HEK293 (cell line): ENCODE measurements at regions not wholly inside any gene's neighbourhood (a gene's known extent, or its start where the extent isn't known, plus 50 kb on each side); places are given as distances from the start of the nearest gene placed in this dataset.

ENCODE experiments used
- CTCF ChIA-PET: fragments of 350-600 bp; formaldehyde crosslinking; extraction: SDS; loops from one replicate; lab custom pipeline; 2021; ENCODE audit warnings: antibody characterized with exemption; lab: Yijun Ruan, JAX
- POLR2A ChIA-PET: fragments of 300-600 bp; formaldehyde crosslinking; extraction: SDS; loops from one replicate; lab custom pipeline; 2020; ENCODE audit warnings: antibody characterized with exemption, inconsistent platforms; lab: Yijun Ruan, JAX
- H3K27ac ChIP-seq: fragments of 200-500 bp; sonication (Bioruptor generic); 2 replicates; pipeline ENCODE4 v1.5.1; 2014; ENCODE audit warnings: low read depth, low read length, control low read depth, inconsistent platforms; ENCODE audit errors: extremely low read depth
- H3K36me3 ChIP-seq, 2 experiments: fragments of 200-500 bp in 1 of 2; sonication (Bioruptor generic) in 1 of 2; 1 replicate in 1 of 2; 2 replicates in 1 of 2; pipeline ENCODE4 v1.5.1; 2014 to 2017; ENCODE audit warnings: inconsistent platforms in 2 of 2, low read length in 2 of 2; ENCODE audit not compliant: control insufficient read depth in 2 of 2, insufficient read depth in 1 of 2
- H3K4me1 ChIP-seq: fragments of 200-500 bp; sonication (Bioruptor generic); 2 replicates; pipeline ENCODE4 v1.5.1; 2014; ENCODE audit warnings: mild to moderate bottlenecking, low read length, inconsistent platforms; ENCODE audit not compliant: control insufficient read depth, insufficient read depth
- H3K4me3 ChIP-seq: 2 replicates; pipeline ENCODE4 v1.5.1; 2011; ENCODE audit warnings: low read depth, mild to moderate bottlenecking, control low read depth, low read length, moderate library complexity
- H3K9me3 ChIP-seq: fragments of 200-500 bp; sonication (Bioruptor generic); 2 replicates; pipeline ENCODE4 v1.5.1; 2014; ENCODE audit warnings: low read depth, low read length, inconsistent platforms; ENCODE audit not compliant: control insufficient read depth, insufficient read depth
- BCL11B ChIP-seq: fragments of 450-650 bp; formaldehyde crosslinking; IDR thresholded peaks from 2 replicates; pipeline ENCODE4 v1.5.1; 2016; ENCODE audit warnings: low read depth, missing biosample characterization, missing genetic modification characterization
- GLI4 ChIP-seq: fragments of 450-650 bp; formaldehyde crosslinking; IDR thresholded peaks from 2 replicates; pipeline ENCODE4 v1.5.1; 2016; ENCODE audit warnings: missing biosample characterization, missing genetic modification characterization
- MYNN ChIP-seq: fragments of 450-650 bp; formaldehyde crosslinking; IDR thresholded peaks from 2 replicates; pipeline ENCODE4 v1.5.1; 2016; ENCODE audit warnings: missing biosample characterization, missing genetic modification characterization, borderline replicate concordance
- SP7 ChIP-seq: fragments of 450-650 bp; formaldehyde crosslinking; IDR thresholded peaks from 2 replicates; pipeline ENCODE4 v1.5.1; 2016; ENCODE audit warnings: missing biosample characterization, missing genetic modification characterization
- ZBTB11 ChIP-seq: fragments of 450-650 bp; formaldehyde crosslinking; conservative IDR thresholded peaks from 2 replicates; pipeline ENCODE4 v1.5.1; 2016; ENCODE audit warnings: low read depth, missing biosample characterization, missing genetic modification characterization
- ZEB2 ChIP-seq: fragments of 450-650 bp; formaldehyde crosslinking; IDR thresholded peaks from 2 replicates; pipeline ENCODE4 v1.5.1; 2016; ENCODE audit warnings: missing biosample characterization, missing genetic modification characterization
- ZFP41 ChIP-seq: fragments of 450-650 bp; formaldehyde crosslinking; IDR thresholded peaks from 2 replicates; pipeline ENCODE4 v1.5.1; 2016; ENCODE audit warnings: missing biosample characterization, missing genetic modification characterization, borderline replicate concordance
- ZNF121 ChIP-seq: fragments of 450-650 bp; formaldehyde crosslinking; IDR thresholded peaks from 2 replicates; pipeline ENCODE4 v1.5.1; 2016; ENCODE audit warnings: missing biosample characterization, missing genetic modification characterization
- ZNF132 ChIP-seq: fragments of 450-650 bp; formaldehyde crosslinking; IDR thresholded peaks from 2 replicates; pipeline ENCODE4 v1.5.1; 2017; ENCODE audit warnings: missing biosample characterization, missing genetic modification characterization, borderline replicate concordance
- ZNF280D ChIP-seq: fragments of 450-650 bp; formaldehyde crosslinking; IDR thresholded peaks from 2 replicates; pipeline ENCODE4 v1.5.1; 2016; ENCODE audit warnings: missing biosample characterization, missing genetic modification characterization
- ZNF394 ChIP-seq: fragments of 450-650 bp; formaldehyde crosslinking; IDR thresholded peaks from 2 replicates; pipeline ENCODE4 v1.5.1; 2016; ENCODE audit warnings: missing biosample characterization, missing genetic modification characterization, mild to moderate bottlenecking, moderate library complexity, borderline replicate concordance
- ZNF398 ChIP-seq: fragments of 450-650 bp; formaldehyde crosslinking; IDR thresholded peaks from 2 replicates; pipeline ENCODE4 v1.5.1; 2017; ENCODE audit warnings: missing biosample characterization, missing genetic modification characterization
- ZNF571 ChIP-seq: fragments of 450-650 bp; formaldehyde crosslinking; IDR thresholded peaks from 2 replicates; pipeline ENCODE4 v1.5.0; 2017; ENCODE audit warnings: missing biosample characterization, missing genetic modification characterization
- ZNF621 ChIP-seq: fragments of 450-650 bp; formaldehyde crosslinking; IDR thresholded peaks from 2 replicates; pipeline ENCODE4 v1.5.1; 2017; ENCODE audit warnings: missing biosample characterization, missing genetic modification characterization
- ZNF677 ChIP-seq: fragments of 450-650 bp; IDR thresholded peaks from 2 replicates; pipeline ENCODE4 v1.5.0; 2018; ENCODE audit warnings: missing biosample characterization, mild to moderate bottlenecking, missing genetic modification characterization, moderate library complexity
- ZNF768 ChIP-seq: fragments of 450-650 bp; formaldehyde crosslinking; IDR thresholded peaks from 2 replicates; pipeline ENCODE4 v1.5.1; 2018; ENCODE audit warnings: missing biosample characterization, mild to moderate bottlenecking, missing genetic modification characterization
- ZNF776 ChIP-seq: fragments of 450-650 bp; formaldehyde crosslinking; IDR thresholded peaks from 2 replicates; pipeline ENCODE4 v1.5.0; 2017; ENCODE audit warnings: missing biosample characterization, missing genetic modification characterization, borderline replicate concordance

- TF ChIP-seq ZNF121 = no peak
- no peak for TF ChIP-seq ZNF132 (tag by site-specific recombination)
- TF ChIP-seq, all 188 proteins: peak for 0
These were observed 424.1 kb upstream of the MGMT start (continued) for GRCh38 chr10:129042776-129043595.

GRCh38 chr10:129043691-129044090 lies 423.4 kb upstream of the MGMT start:
- H3K9me3 ChIP-seq = no peaks in the 10 kb centered on the region
- H3K36me3 ChIP-seq = no peaks in the 10 kb centered on the region
- no peak for TF ChIP-seq ZNF677 (tag by site-specific recombination)
- no peak for TF ChIP-seq ZEB2 (tag by site-specific recombination)
- TF ChIP-seq ZNF776 (tag by site-specific recombination) = no peak
- no peak for TF ChIP-seq ZNF394 (tag by site-specific recombination)
- no peak for TF ChIP-seq SP7
- TF ChIP-seq ZBTB11 = no peak
- no peak for TF ChIP-seq ZFP41
- ChIA-PET POLR2A (no interaction called here), CTCF (interaction anchor here (1.7 kb wide), 1 partner anchor 12 kb away, joined by 5 read pairs; no protein-coding TSS in a partner anchor)
- no peak overlapping the region for H3K27ac ChIP-seq
- H3K4me3 ChIP-seq = no peak overlapping the region
- no peaks in the 10 kb centered on the region for H3K4me1 ChIP-seq

- Histone ChIP-seq H3K4me3 (no peak overlapping the region), H3K9me3 (no peaks in the 10 kb centered on the region), H3K27ac (no peak overlapping the region), H3K4me1 (no peaks in the 10 kb centered on the region), H3K36me3 (no peaks in the 10 kb centered on the region)
- TF ChIP-seq ZNF768 (tag by site-specific recombination) (no peak), MYNN (tag by site-specific recombination) (no peak), ZNF571 (tag by site-specific recombination) (no peak), ZNF398 (tag by site-specific recombination) (no peak)
- ChIA-PET POLR2A (no interaction called here), CTCF (no interaction called here)
These were observed 421.4 kb upstream of the MGMT start for GRCh38 chr10:129045599-129045998.

- Histone ChIP-seq H3K36me3 (no peaks in the 10 kb centered on the region), H3K4me1 (no peaks in the 10 kb centered on the region), H3K27ac (no peak overlapping the region), H3K9me3 (no peaks in the 10 kb centered on the region), H3K4me3 (no peak overlapping the region)
- POLR2A ChIA-PET = no interaction called here
- CTCF ChIA-PET = no interaction called here
- no peak for TF ChIP-seq ZNF280D (tag by site-specific recombination)
- TF ChIP-seq ZNF621 = no peak
- no peak for TF ChIP-seq GLI4 (tag by site-specific recombination)
- no peak for TF ChIP-seq BCL11B (tag by site-specific recombination)
These were observed 420.9 kb upstream of the MGMT start for GRCh38 chr10:129046065-129046681.
